DOHH2 (cell line): ENCODE measurements at regions not wholly inside any gene's neighbourhood (a gene's known extent, or its start where the extent isn't known, plus 50 kb on each side); places are given as distances from the start of the nearest gene placed in this dataset.

ENCODE experiments used
- EZH2phosphoT487 ChIP-seq: fragments of 200-600 bp; sonication (generic); IDR thresholded peaks from 2 replicates; pipeline ENCODE4 v1.6.1; 2017; ENCODE audit warnings: borderline replicate concordance, mild to moderate bottlenecking, antibody characterized with exemption, low read length, moderate library complexity, mixed read lengths
- TF ChIP-seq, protein P1 (sequence below): fragments of 200-600 bp; sonication (generic); IDR thresholded peaks from one replicate; pipeline ENCODE4 v1.5.1; 2014; ENCODE audit warnings: antibody characterized with exemption, mild to moderate bottlenecking, low read depth, low read length; ENCODE audit not compliant: poor library complexity, severe bottlenecking

DNA sequence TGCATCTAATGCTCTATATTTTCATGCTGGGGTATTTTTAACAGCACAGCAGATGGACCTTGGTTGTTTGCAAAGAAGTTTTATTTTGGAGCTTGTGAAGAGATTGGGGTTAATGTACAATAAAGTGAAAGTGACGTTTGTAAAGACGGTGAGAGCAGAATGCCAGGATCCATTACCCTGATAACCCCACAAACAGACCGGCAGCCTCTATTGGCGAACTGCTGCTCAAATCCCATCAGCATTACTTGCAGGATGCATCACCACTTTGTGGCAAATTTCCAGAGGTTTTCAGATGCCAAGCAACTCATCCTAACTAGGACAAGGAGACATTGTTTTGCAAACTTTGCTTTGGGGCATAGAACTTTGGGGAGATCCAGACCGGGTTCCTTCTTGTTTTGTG lies 383.3 kb upstream of the ZNF462 start:
- TF ChIP-seq, protein P1, sequence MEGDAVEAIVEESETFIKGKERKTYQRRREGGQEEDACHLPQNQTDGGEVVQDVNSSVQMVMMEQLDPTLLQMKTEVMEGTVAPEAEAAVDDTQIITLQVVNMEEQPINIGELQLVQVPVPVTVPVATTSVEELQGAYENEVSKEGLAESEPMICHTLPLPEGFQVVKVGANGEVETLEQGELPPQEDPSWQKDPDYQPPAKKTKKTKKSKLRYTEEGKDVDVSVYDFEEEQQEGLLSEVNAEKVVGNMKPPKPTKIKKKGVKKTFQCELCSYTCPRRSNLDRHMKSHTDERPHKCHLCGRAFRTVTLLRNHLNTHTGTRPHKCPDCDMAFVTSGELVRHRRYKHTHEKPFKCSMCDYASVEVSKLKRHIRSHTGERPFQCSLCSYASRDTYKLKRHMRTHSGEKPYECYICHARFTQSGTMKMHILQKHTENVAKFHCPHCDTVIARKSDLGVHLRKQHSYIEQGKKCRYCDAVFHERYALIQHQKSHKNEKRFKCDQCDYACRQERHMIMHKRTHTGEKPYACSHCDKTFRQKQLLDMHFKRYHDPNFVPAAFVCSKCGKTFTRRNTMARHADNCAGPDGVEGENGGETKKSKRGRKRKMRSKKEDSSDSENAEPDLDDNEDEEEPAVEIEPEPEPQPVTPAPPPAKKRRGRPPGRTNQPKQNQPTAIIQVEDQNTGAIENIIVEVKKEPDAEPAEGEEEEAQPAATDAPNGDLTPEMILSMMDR: no peak
- no peak for TF ChIP-seq EZH2phosphoT487
